HG02610 (cell line): ENCODE measurements at regions not wholly inside any gene's neighbourhood (a gene's known extent, or its start where the extent isn't known, plus 50 kb on each side); places are given as distances from the start of the nearest gene placed in this dataset.
A peak's percentile ranks its signal among the peaks of the same experiment; 100 is the strongest.
"Not testable (repeated sequence)": the region's sequence is repeated elsewhere in the genome, so short reads cannot be mapped to it uniquely, and the experiment has no call there.

ENCODE experiments used
- ATAC-seq: cut with Tn5 transposase; IDR thresholded peaks from one replicate; pipeline ENCODE4 v1.9.1; 2021; ENCODE audit warnings: mild to moderate bottlenecking, moderate library complexity; ENCODE audit not compliant: unreplicated experiment

GRCh38 chr2:64742678-64743077, 89.0 kb upstream of the SERTAD2 start:
- ATAC-seq: no peak

GRCh38 chr2:64743739-64744330, 90.1 kb upstream of the SERTAD2 start:
- ATAC-seq: no peak

- no peak for ATAC-seq
These were observed 91.8 kb upstream of the SERTAD2 start for GRCh38 chr2:64745562-64745961.

GRCh38 chr2:64747690-64748091, 94.0 kb upstream of the SERTAD2 start:
- ATAC-seq: not testable (repeated sequence)

GRCh38 chr2:64748147-64748546, 94.4 kb upstream of the SERTAD2 start:
- no peak for ATAC-seq

- no peak for ATAC-seq
These were observed 94.8 kb upstream of the SERTAD2 start for GRCh38 chr2:64748561-64748960.

- ATAC-seq: no peak
These were observed 95.7 kb upstream of the SERTAD2 start for GRCh38 chr2:64749446-64749845.

GRCh38 chr2:64750001-64750816, 96.5 kb upstream of the SERTAD2 start:
- ATAC-seq: no peak

- peak; percentile 86 for ATAC-seq
These were observed 97.1 kb upstream of the SERTAD2 start for GRCh38 chr2:64750817-64751285.

GRCh38 chr2:64751286-64752260, 97.9 kb upstream of the SERTAD2 start:
- peak; percentile 82 for ATAC-seq

GRCh38 chr2:64753399-64753798, 99.7 kb upstream of the SERTAD2 start:
- no peak for ATAC-seq

GRCh38 chr2:64754570-64754969, 100.9 kb upstream of the SERTAD2 start:
- ATAC-seq: no peak

- no peak for ATAC-seq
These were observed 103.4 kb upstream of the SERTAD2 start for GRCh38 chr2:64757126-64757525.

GRCh38 chr2:64760128-64760527, 106.4 kb upstream of the SERTAD2 start:
- no peak for ATAC-seq

GRCh38 chr2:64762301-64762997, 108.7 kb upstream of the SERTAD2 start:
- ATAC-seq: no peak

GRCh38 chr2:64763126-64763525, 109.4 kb upstream of the SERTAD2 start:
- no peak for ATAC-seq

GRCh38 chr2:64765160-64765805, 111.6 kb upstream of the SERTAD2 start:
- no peak for ATAC-seq

- peak; percentile 38 for ATAC-seq
These were observed 113.3 kb upstream of the SERTAD2 start for GRCh38 chr2:64766841-64767669.
